ENCODE measurements at regions not wholly inside any gene's neighbourhood (a gene's known extent, or its start where the extent isn't known, plus 50 kb on each side); places are given as distances from the start of the nearest gene placed in this dataset.

DNA sequence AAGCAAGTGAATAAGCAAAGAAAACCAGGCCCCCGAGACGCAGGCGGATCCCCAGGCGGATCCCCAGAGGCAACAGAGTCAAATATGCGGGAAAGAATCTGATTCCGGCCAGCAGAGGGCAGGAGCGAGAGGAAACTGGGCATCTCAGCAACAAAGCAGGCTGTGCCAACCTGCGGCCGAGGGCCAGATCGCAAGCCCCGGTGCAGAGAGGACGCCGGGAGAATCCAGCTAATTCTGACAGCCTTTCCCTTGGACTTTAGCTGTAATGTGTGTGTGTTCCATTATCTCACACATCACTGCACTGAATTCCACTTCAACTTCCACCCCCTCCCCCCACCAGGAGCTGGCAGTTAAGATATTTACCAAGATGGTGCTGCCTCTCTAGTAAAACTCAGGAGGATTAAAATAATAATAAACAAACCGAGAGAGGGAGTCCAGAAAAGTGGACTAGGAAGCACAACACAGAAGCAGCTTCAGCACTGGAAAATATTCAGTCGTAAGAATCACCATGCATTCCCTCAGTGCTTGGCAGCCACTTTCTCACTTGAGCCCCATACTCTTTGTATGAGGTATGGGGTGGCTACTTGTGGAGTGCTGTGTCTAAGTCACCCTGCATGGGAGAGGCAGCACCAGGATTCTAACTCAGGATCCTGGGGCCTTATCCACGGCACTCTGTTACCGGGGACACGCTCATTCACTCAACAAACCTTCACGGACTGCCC lies 66.2 kb upstream of the SNX9 start:
- no peaks in the 10 kb centered on the region for H3K27me3 ChIP-seq (ENCODE audit: control insufficient read depth in 1 of 2, insufficient read depth in 2 of 2, low read length in 2 of 2)
- H3K36me3 ChIP-seq (ENCODE audit: control insufficient read depth in 2 of 2, insufficient read depth in 2 of 2, low read length in 2 of 2) = no peaks in the 10 kb centered on the region
- peaks cover 14% of the 10 kb centered on the region for H3K4me1 ChIP-seq (ENCODE audit: control insufficient read depth, insufficient read depth, low read length)
- H3K9ac ChIP-seq (ENCODE audit: low read length in 2 of 2) = peak overlapping the region; percentile 34 to 42
- no peaks in the 10 kb centered on the region for H3K9me3 ChIP-seq (ENCODE audit: control insufficient read depth in 2 of 2, low read length in 2 of 2)
- H3K27ac ChIP-seq (ENCODE audit: low read length) = peak overlapping the region; percentile 73
- peak overlapping the region in 1 of 2 donors; percentile 29 for H3K4me3 ChIP-seq (ENCODE audit: low read length in 2 of 2)

DNA sequence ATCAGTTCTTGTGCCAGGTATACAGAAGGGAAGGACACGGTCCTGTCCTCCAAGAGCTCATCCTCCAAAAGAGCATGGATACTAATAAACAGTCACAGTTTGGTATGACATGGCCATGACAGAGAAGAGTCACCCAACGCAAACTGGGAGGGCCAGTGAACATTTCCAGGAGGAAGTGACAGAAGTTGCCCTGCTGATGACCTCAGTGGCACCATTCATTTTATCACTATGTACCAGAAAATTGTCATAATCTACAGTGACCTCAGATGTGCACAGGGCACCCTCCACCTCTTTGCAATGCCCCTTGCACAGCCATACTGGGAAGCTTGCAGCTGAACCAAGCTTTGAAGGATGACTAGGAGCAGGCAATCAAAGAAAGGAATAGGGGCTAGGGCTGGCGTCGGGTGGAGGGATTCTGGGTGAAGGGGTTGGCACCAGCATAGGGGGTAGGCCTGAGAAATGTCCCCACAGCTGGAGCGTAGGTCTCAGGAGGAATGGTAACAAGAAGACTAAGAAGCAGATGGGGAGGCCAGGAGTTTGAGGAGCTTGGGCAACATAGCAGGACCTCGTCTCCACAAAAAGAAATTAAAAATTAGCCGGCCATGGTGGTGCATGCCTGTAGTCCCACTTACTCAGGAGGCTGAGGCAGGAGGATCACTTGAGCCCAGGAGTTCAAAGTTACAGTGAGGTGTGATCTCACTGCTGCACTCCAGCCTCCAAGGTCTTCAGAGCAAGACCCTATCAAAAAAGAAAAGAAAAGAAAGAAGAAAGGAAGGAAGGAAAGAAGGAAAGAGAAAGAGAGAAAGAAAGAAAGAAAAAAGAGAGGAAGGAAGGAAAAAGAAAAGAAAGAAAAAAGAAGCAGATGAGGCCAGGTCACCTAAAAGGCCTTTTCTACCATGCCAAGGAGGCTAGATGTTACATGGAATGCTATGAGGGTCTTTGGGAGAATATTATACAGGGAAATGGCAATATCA lies 65.3 kb upstream of the SNX9 start:
- H3K27me3 ChIP-seq (ENCODE audit: control insufficient read depth in 1 of 2, insufficient read depth in 2 of 2, low read length in 2 of 2) = no peaks in the 10 kb centered on the region
- no peaks in the 10 kb centered on the region for H3K36me3 ChIP-seq (ENCODE audit: control insufficient read depth in 2 of 2, insufficient read depth in 2 of 2, low read length in 2 of 2)
- peak overlapping the region; percentile 73 for H3K27ac ChIP-seq (ENCODE audit: low read length)
- no peak overlapping the region for H3K9ac ChIP-seq (ENCODE audit: low read length in 2 of 2)
- no peak overlapping the region for H3K4me3 ChIP-seq (ENCODE audit: low read length in 2 of 2)
- H3K4me1 ChIP-seq (ENCODE audit: control insufficient read depth, insufficient read depth, low read length) = peaks cover 14% of the 10 kb centered on the region
- no peaks in the 10 kb centered on the region for H3K9me3 ChIP-seq (ENCODE audit: control insufficient read depth in 2 of 2, low read length in 2 of 2)

DNA sequence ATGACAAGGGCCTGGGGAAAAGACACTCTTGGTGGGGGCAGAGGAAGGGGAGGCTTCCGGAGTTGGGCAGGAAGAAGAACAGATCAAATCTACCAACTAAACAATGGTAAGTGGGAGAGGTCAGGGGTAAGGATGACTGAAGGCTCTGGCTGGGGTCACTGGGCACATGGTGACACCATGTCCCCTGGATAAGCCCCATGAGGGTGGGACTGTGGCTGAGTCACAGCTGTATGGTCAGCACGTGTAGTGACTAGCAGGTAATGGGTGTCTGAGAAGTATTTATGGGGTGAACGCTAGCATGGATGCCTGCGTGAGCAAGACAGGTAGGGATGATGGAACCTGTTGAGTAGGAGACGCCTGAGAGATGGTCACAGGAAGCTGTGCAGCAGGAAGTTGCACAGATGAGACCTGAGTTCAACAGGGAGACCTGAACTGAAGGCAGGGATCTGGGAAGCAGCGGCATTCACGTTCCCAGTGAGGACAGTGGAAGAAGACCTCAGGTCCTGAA lies 64.5 kb upstream of the SNX9 start:
- H3K36me3 ChIP-seq (ENCODE audit: control insufficient read depth in 2 of 2, insufficient read depth in 2 of 2, low read length in 2 of 2) = no peaks in the 10 kb centered on the region
- no peak overlapping the region for H3K9ac ChIP-seq (ENCODE audit: low read length in 2 of 2)
- H3K4me3 ChIP-seq (ENCODE audit: low read length in 2 of 2) = no peak overlapping the region
- peaks cover 20% of the 10 kb centered on the region for H3K4me1 ChIP-seq (ENCODE audit: control insufficient read depth, insufficient read depth, low read length)
- no peak overlapping the region for H3K27ac ChIP-seq (ENCODE audit: low read length)
- no peaks in the 10 kb centered on the region for H3K27me3 ChIP-seq (ENCODE audit: control insufficient read depth in 1 of 2, insufficient read depth in 2 of 2, low read length in 2 of 2)
- no peaks in the 10 kb centered on the region for H3K9me3 ChIP-seq (ENCODE audit: control insufficient read depth in 2 of 2, low read length in 2 of 2)

DNA sequence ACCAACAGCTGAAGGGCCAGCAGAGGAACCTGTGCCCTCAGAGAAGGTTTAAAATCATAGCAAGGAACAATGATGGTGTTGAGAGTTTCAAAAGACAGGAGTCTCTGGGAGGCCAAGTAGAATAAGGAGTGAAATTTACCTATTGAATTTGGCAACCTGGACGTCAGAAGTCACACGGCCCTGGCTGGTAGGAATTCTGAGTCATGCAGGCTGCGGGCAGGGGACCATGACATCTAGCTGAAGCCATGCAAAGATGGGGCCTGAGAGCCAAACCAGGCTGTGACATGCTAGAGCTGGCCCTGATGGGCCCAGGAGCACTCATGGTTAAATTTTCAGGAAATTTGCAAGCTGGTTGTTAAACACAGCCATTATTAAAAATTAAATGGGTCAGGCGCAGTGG lies 64.0 kb upstream of the SNX9 start:
- Histone ChIP-seq H3K9me3 (ENCODE audit: control insufficient read depth in 2 of 2, low read length in 2 of 2) (no peaks in the 10 kb centered on the region), H3K4me3 (ENCODE audit: low read length in 2 of 2) (no peak overlapping the region), H3K4me1 (ENCODE audit: control insufficient read depth, insufficient read depth, low read length) (peaks cover 24% of the 10 kb centered on the region), H3K9ac (ENCODE audit: low read length in 2 of 2) (no peak overlapping the region), H3K27me3 (ENCODE audit: control insufficient read depth in 1 of 2, insufficient read depth in 2 of 2, low read length in 2 of 2) (no peaks in the 10 kb centered on the region), H3K36me3 (ENCODE audit: control insufficient read depth in 2 of 2, insufficient read depth in 2 of 2, low read length in 2 of 2) (no peaks in the 10 kb centered on the region), H3K27ac (ENCODE audit: low read length) (no peak overlapping the region)

DNA sequence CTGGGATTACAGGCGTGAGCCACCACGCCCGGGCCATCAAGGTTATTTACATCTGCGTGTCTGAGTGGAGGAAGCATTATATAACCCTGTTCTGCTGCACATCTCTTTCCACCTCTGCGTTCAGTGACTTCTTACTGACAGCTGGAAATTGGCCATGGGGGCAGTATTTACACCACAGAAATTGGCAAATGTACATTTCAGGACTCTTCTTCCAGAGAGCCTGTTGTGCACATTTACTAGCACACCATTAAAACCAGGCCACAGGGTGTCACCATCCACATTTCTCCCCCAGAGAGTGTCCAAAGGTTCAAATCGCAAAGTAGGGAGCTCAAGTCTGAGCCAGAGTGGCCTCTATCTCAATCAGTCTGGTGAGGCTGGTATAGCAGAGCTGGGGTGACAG lies 62.9 kb upstream of the SNX9 start:
- Histone ChIP-seq H3K9me3 (ENCODE audit: control insufficient read depth in 2 of 2, low read length in 2 of 2) (no peaks in the 10 kb centered on the region), H3K36me3 (ENCODE audit: control insufficient read depth in 2 of 2, insufficient read depth in 2 of 2, low read length in 2 of 2) (no peaks in the 10 kb centered on the region), H3K4me1 (ENCODE audit: control insufficient read depth, insufficient read depth, low read length) (peaks cover 33% of the 10 kb centered on the region), H3K9ac (ENCODE audit: low read length in 2 of 2) (no peak overlapping the region), H3K4me3 (ENCODE audit: low read length in 2 of 2) (no peak overlapping the region), H3K27me3 (ENCODE audit: control insufficient read depth in 1 of 2, insufficient read depth in 2 of 2, low read length in 2 of 2) (no peaks in the 10 kb centered on the region), H3K27ac (ENCODE audit: low read length) (no peak overlapping the region)

DNA sequence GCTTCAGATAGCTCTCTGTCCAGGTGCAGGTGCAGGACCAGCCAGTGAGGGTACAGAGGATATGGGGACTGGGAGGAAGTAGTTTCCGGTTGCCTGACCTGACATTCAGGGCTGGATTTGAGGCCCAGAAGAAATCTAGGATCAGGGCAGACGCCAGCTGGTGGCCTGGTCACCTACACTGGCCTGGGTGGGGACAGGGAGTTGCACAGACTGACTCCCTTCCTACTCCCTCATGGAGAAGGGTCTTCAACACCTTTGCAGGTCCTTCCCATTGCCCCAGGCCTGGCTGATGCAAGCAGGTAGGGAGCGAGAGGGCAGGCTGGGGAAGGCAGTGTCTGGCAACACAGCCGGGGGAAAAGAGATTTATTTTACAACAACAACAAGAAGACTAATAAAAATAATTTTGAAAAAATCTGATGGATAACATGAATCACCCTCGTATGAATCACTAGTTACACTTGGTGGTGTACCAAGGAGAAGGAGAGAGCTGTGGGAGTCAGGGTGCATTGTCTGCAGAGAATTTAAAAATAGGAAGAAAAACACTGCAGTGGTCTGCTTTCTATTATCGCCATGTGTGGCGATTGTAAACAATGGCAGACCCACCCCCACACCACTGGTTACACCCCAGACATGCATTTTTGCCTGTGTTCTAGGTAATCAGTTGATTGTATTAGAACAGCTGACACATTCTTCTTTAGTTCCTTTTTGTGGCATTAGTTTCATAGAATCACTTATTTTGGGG lies 62.3 kb upstream of the SNX9 start:
- no peaks in the 10 kb centered on the region for H3K9me3 ChIP-seq (ENCODE audit: control insufficient read depth in 2 of 2, low read length in 2 of 2)
- H3K4me1 ChIP-seq (ENCODE audit: control insufficient read depth, insufficient read depth, low read length) = peaks cover 33% of the 10 kb centered on the region
- H3K27me3 ChIP-seq (ENCODE audit: control insufficient read depth in 1 of 2, insufficient read depth in 2 of 2, low read length in 2 of 2) = no peaks in the 10 kb centered on the region
- no peaks in the 10 kb centered on the region for H3K36me3 ChIP-seq (ENCODE audit: control insufficient read depth in 2 of 2, insufficient read depth in 2 of 2, low read length in 2 of 2)
- H3K9ac ChIP-seq (ENCODE audit: low read length in 2 of 2) = no peak overlapping the region
- H3K27ac ChIP-seq (ENCODE audit: low read length) = no peak overlapping the region
- H3K4me3 ChIP-seq (ENCODE audit: low read length in 2 of 2) = no peak overlapping the region

DNA sequence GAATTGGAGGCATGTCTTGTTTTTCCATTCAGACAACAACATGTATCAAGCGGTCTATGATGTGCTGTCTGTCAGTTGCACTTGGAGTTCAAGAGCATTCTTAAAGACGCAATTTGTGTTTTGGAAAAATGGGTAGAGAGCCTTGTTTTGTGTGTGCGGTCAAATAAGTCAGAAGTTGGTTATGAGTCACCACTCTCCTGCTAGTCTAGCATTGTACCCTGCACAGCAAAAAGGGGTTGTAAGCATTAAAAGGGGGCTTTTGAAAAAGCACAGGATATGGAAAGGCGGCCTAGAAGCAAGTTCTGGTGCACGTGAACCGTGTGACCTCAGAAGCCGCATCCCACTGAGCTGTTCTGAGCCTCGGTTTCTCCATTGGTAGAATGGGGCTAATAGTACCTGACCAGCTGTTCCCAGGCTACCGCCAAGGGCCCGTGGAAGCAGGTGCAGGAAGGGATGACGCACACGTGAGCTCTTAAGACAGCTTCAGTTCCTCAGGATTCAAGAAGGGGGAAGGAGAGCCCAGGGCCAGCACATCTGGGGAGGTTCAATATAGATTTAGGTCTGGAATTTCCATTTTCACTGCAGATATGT lies 61.6 kb upstream of the SNX9 start:
- H3K4me1 ChIP-seq (ENCODE audit: control insufficient read depth, insufficient read depth, low read length) = peaks cover 33% of the 10 kb centered on the region

DNA sequence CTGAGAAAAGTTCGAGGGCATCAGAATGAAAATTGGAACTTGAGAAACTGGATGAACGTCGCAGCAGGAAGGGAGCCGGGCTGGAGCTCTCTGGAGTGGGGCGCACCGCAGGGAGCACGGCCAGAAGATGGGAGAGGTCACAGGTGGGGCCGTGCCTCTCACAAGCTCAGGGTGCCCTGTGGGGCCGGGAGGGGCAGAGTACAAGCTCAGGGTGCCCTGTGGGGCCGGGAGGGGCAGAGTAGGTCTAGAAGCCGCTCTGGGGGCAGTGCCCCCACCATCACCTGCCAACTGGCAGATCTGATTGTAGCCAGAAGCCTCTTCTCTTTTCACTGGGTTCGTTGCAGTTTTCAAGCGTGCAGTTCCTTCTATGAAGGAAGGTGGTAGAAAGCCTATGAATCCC lies 61.1 kb upstream of the SNX9 start:
- Histone ChIP-seq H3K9ac (ENCODE audit: low read length in 2 of 2) (no peak overlapping the region), H3K36me3 (ENCODE audit: control insufficient read depth in 2 of 2, insufficient read depth in 2 of 2, low read length in 2 of 2) (no peaks in the 10 kb centered on the region), H3K27ac (ENCODE audit: low read length) (no peak overlapping the region), H3K4me3 (ENCODE audit: low read length in 2 of 2) (no peak overlapping the region), H3K4me1 (ENCODE audit: control insufficient read depth, insufficient read depth, low read length) (peaks cover 28% of the 10 kb centered on the region), H3K9me3 (ENCODE audit: control insufficient read depth in 2 of 2, low read length in 2 of 2) (no peaks in the 10 kb centered on the region), H3K27me3 (ENCODE audit: control insufficient read depth in 1 of 2, insufficient read depth in 2 of 2, low read length in 2 of 2) (no peaks in the 10 kb centered on the region)

More for the DNA sequence above, 61.6 kb upstream of the SNX9 start:
- Histone ChIP-seq H3K9ac (ENCODE audit: low read length in 2 of 2) (no peak overlapping the region), H3K36me3 (ENCODE audit: control insufficient read depth in 2 of 2, insufficient read depth in 2 of 2, low read length in 2 of 2) (no peaks in the 10 kb centered on the region), H3K9me3 (ENCODE audit: control insufficient read depth in 2 of 2, low read length in 2 of 2) (no peaks in the 10 kb centered on the region), H3K4me3 (ENCODE audit: low read length in 2 of 2) (no peak overlapping the region), H3K27me3 (ENCODE audit: control insufficient read depth in 1 of 2, insufficient read depth in 2 of 2, low read length in 2 of 2) (no peaks in the 10 kb centered on the region), H3K27ac (ENCODE audit: low read length) (no peak overlapping the region)

DNA sequence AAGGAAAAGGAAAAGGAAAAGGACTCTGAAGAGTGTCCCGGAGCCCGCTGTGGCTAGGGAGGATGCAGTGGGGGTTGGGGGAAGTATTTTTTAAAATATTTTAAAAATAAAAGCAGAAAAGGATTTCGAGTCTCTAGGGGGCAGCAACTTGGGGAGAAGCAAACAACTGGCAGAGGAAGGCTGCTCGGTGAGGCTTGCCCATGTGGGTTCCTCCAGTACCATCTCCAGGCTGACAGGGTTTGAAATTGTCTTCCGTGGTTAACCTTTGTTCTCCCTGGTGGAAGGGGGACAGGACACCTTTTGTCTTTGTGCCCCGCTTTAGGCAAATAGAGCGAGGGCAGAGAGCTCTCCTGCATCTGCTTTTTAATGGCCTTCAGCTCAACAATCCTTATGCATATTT lies 60.4 kb upstream of the SNX9 start:
- H3K27ac ChIP-seq (ENCODE audit: low read length) = no peak overlapping the region
- H3K9ac ChIP-seq (ENCODE audit: low read length in 2 of 2) = no peak overlapping the region
- H3K27me3 ChIP-seq (ENCODE audit: control insufficient read depth in 1 of 2, insufficient read depth in 2 of 2, low read length in 2 of 2) = no peaks in the 10 kb centered on the region
- H3K36me3 ChIP-seq (ENCODE audit: control insufficient read depth in 2 of 2, insufficient read depth in 2 of 2, low read length in 2 of 2) = no peaks in the 10 kb centered on the region
- H3K9me3 ChIP-seq (ENCODE audit: control insufficient read depth in 2 of 2, low read length in 2 of 2) = no peaks in the 10 kb centered on the region
- no peak overlapping the region for H3K4me3 ChIP-seq (ENCODE audit: low read length in 2 of 2)
- H3K4me1 ChIP-seq (ENCODE audit: control insufficient read depth, insufficient read depth, low read length) = peaks cover 23% of the 10 kb centered on the region

Data from stomach smooth muscle (tissue), 2 donors.